ENCODE measurements at regions not wholly inside any gene's neighbourhood (a gene's known extent, or its start where the extent isn't known, plus 50 kb on each side); places are given as distances from the start of the nearest gene placed in this dataset.

DNA sequence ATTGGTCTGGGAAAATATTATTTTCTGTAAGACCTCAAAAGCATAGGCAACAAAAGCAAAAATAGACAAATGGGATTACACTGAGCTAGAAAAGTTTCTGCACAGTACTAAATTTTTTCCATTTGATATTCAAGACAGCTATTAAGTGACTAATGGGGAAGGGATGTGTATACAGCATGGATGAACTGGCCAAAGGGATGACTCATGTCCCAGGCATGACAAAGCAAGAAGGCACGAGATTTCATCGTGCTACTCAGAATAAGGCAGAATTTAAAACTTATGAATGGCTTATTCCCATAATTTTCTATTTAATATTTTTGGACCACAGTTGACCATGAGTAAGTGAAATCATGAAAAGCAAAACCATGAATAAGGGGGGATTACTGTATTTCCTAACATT, 1250.1 kb upstream of the GYPC start:
- no peak for TF ChIP-seq CTCF (IDR thresholded peaks at IDR 0.05; ENCODE audit: poor library complexity)
- TF ChIP-seq EZH2phosphoT487 (IDR thresholded peaks at IDR 0.05; ENCODE audit: low read depth, severe bottlenecking, unreplicated experiment), result no peak
